Retina (tissue), 1 donor: ENCODE measurements at regions not wholly inside any gene's neighbourhood (a gene's known extent, or its start where the extent isn't known, plus 50 kb on each side); places are given as distances from the start of the nearest gene placed in this dataset.

ENCODE experiments used
- DNase-seq: peaks from one replicate; pipeline ENCODE4 v3.0.0-alpha.2; 2016

DNA sequence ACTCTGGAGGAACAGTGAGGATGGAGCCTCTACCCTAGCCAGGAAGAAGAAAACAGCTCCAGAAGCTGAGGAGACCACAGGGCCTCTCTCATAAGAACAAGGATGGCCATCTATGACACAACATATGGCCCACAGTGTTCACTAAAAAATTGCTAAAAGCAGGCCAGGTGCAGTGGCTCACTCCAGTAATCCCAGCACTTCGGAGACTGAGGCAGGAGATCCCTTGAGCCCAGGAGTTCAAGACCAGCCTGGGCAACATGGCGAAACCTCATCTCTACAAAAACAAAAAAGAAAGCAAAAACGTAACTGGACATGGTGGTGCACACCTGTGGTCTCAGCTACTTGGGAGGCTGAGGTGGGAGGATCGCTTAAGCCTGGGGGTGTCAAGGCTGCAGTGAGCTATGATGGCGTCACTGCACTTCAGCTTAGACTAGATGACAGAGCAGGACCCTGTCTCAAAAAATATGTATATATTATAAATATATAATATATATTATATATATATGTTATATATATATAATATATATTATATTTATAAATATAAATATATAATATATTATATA is 103.1 kb downstream of the TOMM20 start:
- no peak for DNase-seq

DNA sequence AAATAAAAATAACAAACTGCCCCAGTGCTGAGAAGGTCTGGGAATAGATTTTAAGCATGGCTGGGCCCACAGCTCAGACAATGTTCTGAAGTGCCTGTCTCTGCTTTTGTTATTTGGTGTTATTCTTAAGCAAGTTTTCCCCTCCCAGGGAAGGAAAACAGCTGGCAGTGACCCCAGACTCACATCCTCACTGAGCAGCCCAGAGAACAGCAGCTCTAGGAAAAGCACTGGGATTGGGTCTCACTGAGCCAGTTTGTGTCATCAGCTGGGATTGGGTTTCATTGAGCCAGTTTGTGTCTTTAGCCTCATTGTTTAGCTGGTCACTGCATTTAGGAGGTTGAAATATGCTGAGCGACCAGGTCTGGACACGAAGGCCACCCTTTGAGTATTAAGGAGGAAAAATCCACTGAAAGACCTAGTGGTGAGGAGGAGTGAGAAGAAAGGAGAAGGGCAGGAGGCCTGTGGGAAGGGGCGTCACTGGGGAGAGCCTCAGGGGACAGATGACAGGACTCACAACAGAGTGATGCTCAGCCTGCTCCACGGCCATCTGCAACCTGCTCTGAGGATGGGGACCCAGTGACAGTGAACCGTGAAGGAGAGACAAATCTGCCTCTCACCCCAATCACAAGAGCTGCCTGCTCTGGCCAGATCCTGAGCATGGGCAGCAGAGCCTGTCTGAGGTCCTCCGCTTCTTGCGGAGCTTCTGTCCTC is 103.8 kb downstream of the TOMM20 start:
- DNase-seq = peak; percentile 28

DNA sequence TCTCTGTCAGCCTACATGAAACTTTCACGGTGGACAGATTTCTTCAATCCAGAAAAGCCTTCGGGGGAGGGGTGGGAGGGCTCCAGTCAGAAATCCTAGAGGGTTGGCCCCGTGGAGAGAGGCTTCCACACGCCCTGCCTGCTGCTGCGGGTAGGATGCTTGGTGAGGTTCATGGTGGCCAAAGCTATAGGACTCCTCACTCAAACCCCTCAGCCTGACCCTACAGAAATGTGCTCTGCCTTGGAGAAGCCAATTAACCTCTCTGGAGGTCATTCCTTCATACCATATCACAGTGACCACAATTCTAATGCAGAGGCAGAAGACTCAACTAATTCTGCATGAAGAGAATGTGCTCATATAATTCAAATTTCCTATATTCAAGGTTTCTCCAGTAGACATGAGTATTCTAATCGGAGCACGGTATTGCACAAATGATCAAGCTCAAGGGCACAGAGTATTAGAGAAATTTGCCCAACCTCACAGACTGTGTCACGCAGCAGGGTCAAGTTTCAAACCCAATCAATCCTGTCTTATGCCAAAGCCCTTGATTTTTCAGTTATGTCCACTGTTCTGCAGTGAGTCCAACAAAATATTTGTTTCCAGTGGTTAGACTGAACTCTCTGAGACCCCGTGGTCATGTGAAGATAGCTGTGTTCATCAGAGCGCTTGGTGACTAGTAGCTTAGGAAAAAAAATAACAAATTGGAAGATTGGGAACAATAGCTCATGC is 104.8 kb downstream of the TOMM20 start:
- DNase-seq = no peak

DNA sequence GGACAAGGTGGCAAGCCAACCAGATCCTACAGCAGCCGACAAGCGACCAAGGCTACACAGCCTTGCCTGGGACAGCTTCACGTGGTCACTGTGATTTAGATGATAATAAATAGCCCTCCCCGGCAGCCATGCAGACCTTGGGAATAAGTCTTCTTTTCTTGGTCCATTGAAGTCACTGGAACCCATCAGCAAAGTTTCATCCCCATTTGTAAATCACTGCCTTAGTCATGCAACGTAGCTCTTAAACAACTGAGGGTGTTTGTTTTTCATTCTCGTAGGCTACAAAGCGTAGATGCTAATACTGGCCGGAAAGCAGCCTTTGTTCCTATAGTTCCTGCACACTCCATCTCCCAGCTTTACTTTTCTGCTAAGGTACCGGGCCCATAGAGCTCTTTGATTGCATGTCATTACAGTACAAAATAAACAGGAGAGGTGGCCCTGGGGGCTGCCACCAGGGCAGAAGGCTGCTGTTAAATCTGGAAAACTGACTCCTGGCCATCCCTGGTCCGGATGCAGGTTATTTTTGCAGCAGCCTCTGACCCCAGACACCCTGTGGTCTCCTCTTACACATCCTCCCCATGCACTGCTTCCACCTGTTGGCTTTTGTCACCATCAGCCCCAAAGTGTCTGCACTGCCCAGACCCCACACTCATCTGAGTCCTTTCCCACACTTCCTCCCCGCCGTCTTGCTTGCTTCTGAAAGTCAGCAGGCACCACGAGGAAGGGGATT is 105.5 kb downstream of the TOMM20 start:
- DNase-seq = no peak

DNA sequence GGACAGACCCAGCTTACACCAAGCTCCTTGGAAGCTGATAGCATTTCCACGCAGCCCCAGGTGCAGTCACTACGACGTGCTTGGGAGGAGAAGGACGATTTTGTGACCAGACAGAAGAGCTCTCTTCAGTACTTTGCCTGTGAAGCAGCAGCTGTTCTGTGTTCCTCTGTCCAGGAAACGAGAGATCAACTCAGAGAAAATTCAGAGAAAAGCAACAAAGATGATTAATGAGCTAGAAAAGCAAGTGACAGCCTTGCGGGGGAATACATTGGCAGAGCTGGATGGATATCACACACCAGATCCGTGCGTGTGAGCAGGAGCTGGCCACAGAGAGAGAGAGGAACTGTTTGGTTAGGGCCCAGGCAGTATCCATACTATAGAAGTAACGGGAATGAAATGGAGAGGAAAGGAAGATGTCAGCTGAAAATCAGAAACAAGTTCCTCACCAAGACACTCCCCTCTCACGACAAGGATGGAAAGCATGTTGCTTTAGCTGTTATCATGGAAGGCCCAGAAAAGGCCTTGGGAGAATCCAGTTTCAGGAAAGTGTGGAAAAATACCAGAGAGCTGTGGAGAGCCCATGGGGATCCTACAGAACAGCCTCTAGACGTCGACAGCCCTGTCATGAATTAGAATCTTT is 106.2 kb downstream of the TOMM20 start:
- peak; percentile 24 for DNase-seq

DNA sequence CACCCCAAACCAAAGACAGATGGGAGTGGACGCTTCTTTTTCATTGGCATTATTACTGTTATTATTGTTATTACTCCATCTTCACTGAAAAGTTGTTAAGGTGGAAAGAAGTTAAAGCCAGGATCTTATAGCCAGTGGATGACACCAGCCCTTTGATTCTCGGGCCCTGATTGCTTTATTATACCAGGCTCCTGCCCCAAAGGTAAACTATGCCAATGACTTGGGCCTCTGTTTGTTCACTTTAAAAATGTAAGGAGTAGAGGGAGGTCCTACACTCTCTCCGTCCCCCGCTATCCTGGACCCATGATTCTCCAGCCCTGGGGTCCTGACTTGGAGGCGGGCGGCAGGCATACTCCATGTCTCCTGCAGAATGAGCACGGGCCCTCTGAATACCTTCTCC is 106.8 kb downstream of the TOMM20 start:
- no peak for DNase-seq

DNA sequence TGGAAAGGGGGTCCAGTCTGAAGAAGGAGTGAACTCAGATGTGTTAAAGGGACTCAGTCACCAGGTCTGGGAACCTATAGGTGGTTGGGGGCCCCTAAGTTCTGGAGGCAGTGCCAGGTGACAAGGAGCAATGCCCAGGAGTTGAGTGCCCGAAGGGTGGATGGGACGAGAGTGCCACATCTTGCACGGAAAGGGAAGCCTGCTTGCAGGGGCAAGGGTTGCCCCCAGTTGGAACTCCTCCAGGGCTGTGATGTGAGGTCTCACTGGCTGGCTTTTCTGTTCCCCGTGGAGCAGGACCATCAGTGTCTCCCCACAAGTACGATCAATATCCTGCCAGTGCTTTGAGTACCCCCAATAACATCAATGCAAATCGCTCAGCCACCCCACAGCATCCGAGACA is 107.3 kb downstream of the TOMM20 start:
- DNase-seq = no peak

DNA sequence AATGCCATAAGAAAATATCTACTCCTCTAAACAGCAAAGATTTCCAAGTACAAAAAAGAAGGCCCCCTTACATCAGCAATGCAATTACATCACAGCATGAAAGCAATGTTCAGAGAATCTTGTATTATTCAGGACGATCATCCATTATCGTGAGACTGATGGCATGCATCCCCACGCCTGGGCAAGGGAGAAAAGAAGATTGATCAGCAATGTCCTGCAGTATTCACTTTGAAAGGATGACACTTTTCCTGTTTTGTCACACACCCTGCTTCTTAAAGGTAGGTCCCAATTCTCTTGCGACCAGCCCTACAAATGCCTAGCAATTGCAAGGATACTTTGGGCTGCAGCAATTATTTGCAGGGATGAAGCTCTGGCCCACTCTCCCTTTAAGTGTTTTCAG is 108.7 kb downstream of the TOMM20 start:
- no peak for DNase-seq

DNA sequence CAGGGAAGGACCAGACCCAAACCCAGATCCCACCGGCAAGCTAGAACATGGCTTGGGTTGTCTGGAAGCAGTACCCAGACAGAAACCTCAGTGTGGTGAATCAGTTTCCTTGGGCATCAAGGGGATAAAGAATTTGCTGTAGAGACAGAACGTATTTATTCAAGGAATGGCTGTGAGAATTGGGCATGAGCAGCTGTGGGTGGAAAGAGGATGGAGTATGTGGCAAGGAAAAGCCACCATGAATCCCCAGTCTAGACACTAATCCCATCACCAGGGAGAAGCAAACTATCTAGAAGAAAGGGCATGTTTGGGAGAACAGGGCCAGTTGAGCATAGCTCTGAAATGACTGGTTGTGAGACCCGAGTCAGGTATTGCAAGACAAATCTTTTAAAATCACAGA is 109.2 kb downstream of the TOMM20 start:
- DNase-seq = no peak

DNA sequence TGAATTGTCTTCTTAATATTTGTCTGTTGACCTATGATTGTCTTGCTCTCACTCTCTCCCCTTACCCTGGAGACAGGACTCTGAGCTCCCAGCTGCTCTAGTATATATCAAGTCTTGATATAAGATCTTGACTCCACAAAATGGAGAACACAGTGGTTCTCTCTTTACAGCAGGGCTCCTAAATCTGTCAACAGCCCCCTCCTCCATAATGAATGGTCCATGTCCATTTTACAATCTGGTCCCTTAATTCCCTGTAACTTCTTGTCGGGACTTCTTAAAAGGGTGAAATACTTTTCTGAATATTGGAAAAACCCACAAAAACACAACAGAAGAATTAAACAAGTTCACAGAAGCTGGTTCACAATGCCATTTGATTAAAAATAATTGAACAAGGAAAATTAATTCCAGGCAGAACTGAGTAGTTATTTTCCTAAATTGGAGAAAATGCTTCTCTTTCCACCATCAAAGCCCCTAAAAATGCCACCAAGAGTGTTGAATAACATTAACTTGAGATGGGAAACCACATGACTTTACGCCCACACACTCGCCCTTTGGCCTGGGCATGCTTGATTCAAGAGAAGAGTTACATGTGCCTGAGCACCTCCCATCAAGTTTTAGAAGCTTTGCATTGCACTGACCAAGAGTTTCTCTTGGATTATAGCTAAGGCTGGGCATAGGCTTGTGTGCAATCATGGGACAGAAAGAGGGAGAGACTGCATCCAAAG is 109.8 kb downstream of the TOMM20 start:
- no peak for DNase-seq

DNA sequence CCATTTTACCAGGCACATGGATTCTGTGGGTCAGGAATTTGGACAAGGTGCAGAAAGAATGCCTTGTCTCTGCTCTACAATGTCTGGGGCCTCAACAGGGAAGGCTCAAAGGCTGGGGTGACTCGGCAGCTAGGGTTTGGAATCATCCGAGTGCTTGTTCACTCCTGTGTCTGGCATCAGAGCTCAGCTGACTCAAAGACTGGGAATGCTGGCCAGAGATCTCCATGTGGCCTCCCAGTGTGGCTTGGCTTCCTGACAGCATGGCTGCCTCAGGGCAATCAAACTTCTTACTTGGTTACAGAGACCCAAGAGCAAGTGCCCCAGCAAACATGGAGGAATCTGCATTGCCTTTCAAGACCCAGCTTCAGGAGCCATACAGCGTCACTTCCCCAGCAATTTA is 110.5 kb downstream of the TOMM20 start:
- no peak for DNase-seq

DNA sequence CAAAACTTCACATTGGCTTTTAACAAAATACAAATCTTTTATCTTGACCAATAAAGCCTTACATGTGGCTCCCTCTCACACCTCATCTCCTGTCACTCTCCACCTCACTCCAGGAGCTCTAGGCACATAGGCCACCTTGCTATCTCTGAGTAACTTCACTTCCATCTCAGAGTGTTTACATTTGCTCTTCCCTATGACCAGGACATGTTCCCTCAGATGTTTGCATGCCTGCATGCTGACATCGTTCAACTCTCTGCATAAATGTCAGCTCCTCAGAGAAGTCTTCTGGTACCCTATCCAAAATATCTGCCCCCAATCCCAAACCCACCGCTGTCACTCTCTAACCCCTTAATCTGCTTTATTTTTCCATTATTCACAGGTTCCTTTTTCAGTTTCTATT is 110.9 kb downstream of the TOMM20 start:
- no peak for DNase-seq

DNA sequence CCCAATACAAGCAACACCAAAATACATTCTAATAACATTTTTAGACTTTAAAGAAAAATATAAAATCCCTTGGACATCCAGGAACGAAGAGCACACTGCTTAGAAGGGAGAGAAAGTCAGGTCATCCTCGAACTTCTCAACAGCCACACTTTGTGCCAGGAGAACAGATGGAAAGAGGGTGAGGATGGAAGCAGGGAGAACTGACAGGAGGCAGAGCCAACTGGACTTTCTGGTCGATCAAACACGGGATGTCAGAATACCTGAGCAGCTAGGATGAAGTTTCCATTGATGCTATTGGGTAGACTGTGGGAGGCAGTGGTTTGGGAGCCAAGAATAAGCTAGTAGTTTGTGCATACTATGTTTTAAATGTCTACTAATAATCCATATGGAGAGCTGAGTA is 111.4 kb downstream of the TOMM20 start:
- no peak for DNase-seq

DNA sequence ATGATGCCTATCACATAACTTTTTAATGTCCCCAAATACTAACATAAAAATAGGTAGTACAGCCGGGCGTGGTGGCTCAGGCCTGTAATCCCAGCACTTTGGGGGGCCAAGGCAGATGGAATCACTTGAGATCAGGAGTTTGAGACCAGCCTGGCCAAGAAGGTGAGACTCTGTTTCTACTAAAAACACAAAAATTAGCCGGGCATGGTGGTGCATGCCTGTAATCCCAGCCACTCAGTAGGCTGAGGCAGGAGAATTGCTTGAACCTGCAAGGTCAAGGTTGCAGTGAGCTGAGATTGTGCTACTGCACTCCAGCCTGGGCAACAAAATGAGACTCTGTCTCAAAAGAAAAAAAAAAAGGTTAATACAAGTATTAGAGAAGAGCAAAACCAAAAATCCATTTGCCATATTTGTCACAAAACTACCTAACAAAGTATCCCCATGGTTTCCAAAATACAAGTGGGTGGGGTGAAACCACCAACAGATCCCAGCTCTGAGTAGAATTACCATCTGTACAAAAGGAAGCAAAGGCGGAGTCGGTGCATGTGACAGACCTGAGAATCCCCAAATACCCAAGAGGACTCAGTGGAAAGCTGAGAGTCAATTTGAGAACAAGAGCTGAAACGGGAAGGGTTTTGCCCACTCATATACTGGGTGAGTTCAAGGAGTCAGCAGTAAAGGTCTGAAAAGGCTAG is 113.2 kb downstream of the TOMM20 start:
- no peak for DNase-seq

DNA sequence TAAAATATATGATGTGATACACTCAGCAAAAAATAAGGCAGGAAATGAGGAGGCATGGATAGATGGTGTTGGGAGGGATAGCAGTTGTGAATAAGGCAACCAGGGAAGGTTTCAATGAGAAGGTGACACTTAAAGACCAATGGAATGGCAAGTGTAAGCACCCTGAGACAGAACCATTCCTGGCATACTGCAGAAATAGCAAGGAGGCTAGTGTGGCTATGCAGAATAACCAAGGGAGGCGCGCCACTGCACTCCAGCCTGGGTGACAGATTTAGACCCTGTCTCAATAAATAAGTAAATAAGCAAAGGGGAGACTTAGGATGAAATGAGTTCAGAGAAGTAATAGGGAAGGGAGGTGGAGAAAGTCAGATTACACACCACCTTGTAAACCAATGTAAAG is 113.9 kb downstream of the TOMM20 start:
- no peak for DNase-seq

DNA sequence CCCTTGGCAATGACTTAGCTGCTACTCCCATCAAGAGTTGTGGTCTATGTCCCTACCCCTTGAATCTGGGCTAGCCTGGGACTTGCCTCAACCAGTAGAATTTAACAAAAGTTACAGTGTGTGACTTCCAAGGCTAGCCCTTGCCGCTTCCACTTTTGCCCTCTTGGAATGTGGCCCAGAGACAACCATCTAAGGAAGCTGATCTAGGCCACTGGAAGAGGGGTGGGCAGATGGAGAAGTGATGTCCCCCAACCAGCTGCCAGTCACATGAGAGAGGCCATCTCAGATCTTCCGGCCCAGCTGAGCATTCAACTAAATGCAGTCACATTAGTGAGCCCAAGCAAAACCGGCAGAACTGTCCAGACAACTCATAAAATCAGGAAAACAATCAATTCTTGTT is 115.1 kb downstream of the TOMM20 start:
- DNase-seq = no peak

DNA sequence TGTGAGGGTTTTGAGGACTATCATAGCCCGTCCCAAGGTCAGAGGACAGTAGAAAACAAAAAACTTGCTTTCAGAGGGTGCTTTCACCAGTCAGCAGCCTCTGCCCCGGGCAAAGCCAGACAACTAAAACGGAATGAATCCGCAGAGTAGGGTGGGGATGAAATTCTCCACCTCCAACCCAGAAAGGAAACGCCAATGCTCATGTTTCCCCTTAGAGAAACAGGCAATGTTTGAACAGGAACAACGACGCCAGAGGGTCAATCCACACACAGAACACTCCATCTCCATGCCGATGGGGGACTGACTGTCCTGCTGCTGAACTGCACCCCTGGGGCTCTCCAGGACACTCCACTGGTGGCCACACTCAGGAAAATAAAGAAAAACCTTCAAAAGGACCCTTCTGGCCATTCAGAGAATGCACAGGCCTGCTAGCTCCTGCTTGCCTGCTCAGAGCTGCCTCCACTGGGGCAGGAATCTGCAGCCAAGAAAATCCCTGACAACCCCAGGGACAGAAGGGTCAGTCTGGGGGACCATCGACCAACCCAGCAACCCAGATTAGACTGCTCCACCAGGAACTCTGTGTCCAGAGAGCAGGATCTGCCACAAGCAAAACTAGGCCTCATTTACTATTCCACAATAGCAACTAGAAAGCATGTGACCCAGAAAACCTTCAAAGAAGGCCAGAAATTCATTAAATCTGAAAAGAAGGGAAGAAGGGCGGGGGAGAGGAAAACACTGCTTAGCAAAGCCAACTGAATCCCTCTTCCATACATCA is 116.0 kb downstream of the TOMM20 start:
- no peak for DNase-seq

DNA sequence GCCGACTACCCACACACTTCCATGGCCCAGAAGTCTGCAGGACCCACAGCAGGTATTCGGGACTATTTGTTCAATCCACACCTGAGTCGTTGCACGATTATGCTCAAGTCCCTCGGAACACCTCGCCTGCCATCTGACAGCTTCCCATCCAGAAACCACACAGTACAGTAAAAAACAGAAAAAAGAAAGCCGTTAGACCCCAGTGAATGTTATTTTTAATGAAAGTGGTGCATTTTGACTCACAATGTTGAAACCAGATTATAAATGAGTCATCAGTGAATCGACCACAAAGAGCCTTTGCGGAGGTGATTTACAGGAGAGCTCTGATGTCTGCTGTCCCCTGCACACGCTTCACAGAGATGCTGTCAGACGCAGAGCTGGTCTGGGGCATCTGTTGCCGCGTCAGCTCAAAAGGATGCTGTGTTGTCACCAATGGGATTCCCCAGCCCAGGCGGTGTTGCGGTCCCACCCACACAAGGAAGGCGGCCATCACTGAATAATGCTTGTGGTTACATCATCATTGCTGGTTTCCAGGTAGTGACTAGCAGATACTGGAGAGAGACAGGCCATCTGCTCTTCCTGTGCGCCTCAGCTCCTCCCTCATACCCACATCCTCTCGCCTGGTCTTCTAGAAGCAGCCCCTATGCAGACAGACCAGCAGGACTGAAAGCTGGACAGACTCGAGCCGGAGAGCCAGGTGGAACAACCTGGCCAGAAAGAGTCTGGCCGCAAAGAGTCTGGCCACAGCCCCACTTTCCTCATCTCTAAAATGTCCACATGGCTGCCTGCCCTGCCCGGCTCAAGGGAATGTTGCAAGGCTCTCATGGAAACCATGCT is 116.8 kb downstream of the TOMM20 start:
- no peak for DNase-seq

DNA sequence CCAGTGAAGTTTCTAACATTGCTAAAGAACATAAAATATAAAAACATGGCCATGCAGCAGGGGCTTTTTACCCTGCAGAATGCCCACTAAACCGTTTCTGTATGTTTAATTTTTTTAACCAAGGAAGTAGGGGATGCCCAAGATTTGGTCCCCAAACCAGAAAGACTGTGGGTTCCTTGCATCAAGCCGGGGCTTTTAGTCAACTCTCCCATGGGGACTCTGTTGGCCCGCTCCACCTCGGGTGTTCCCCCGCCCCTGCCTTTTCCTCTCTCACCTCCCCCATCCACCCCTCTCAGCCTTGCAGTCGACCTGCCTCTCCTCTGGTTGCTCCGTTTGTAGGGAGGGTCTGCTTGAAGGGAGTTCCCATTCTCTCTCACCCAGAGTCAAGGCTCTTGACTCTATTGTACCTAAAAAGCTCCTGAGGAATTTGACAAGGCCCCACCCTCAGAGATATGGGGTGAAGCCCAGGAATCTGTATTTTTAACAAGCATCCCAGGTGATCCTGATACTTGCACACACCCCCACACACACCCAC is 117.5 kb downstream of the TOMM20 start:
- no peak for DNase-seq
